DOHH2 (cell line): ENCODE measurements at regions not wholly inside any gene's neighbourhood (a gene's known extent, or its start where the extent isn't known, plus 50 kb on each side); places are given as distances from the start of the nearest gene placed in this dataset.

Experiments
- H3F3A ChIP-seq: fragments of 200-600 bp; sonication (generic), shearing (Covaris generic); 2 replicates; pipeline ENCODE4 v1.6.0; 2016; ENCODE audit warnings: antibody characterized with exemption, mild to moderate bottlenecking; ENCODE audit not compliant: control insufficient read depth, insufficient read depth
- H3K27ac ChIP-seq: fragments of 200-600 bp; sonication (generic); 2 replicates; pipeline ENCODE4 v1.5.1; 2014; ENCODE audit warnings: low read depth, mild to moderate bottlenecking, low read length, moderate library complexity
- H3K27me3 ChIP-seq: fragments of 200-600 bp; sonication (generic); 2 replicates; pipeline ENCODE4 v1.6.1; 2014; ENCODE audit warnings: mild to moderate bottlenecking, low read length, mixed read lengths; ENCODE audit not compliant: control insufficient read depth
- H3K36me3 ChIP-seq: fragments of 200-600 bp; sonication (generic); 2 replicates; pipeline ENCODE4 v1.6.1; 2014; ENCODE audit warnings: mild to moderate bottlenecking, low read length, moderate library complexity, mixed read lengths; ENCODE audit not compliant: control insufficient read depth
- H3K4me1 ChIP-seq: fragments of 200-600 bp; sonication (generic); 2 replicates; pipeline ENCODE4 v1.6.1; 2014; ENCODE audit warnings: mild to moderate bottlenecking, low read length, mixed read lengths; ENCODE audit not compliant: control insufficient read depth
- H3K4me2 ChIP-seq: fragments of 200-600 bp; sonication (generic); 2 replicates; pipeline ENCODE4 v1.6.0; 2014; ENCODE audit warnings: mild to moderate bottlenecking, low read length, moderate library complexity
- H3K4me3 ChIP-seq: fragments of 200-600 bp; sonication (generic); 2 replicates; pipeline ENCODE4 v1.5.1; 2014; ENCODE audit warnings: mild to moderate bottlenecking, low read length, mixed read lengths
- H3K79me2 ChIP-seq: fragments of 200-600 bp; sonication (generic); 2 replicates; pipeline ENCODE4 v1.6.1; 2014; ENCODE audit warnings: mild to moderate bottlenecking, low read length, mixed read lengths; ENCODE audit not compliant: control insufficient read depth
- H3K9me2 ChIP-seq: fragments of 200-600 bp; sonication (generic); replicated peaks from 2 replicates; pipeline ENCODE4 v1.6.1; 2014; ENCODE audit warnings: mild to moderate bottlenecking, low read length, mixed read lengths; ENCODE audit not compliant: control insufficient read depth
- H3K9me3 ChIP-seq: fragments of 200-600 bp; sonication (generic); 2 replicates; pipeline ENCODE4 v1.6.1; 2014; ENCODE audit warnings: antibody characterized with exemption, low read length, mixed read lengths; ENCODE audit not compliant: control insufficient read depth, insufficient read depth
- H4K20me1 ChIP-seq: fragments of 200-600 bp; sonication (generic); 2 replicates; pipeline ENCODE4 v1.6.0; 2014; ENCODE audit warnings: low read depth, mild to moderate bottlenecking, antibody characterized with exemption, low read length, moderate library complexity; ENCODE audit not compliant: control insufficient read depth, insufficient read depth
- CTCF ChIP-seq: fragments of 200-600 bp; sonication (generic); IDR thresholded peaks from one replicate; pipeline ENCODE4 v1.5.1; 2014; ENCODE audit warnings: antibody characterized with exemption, mild to moderate bottlenecking, low read depth, low read length; ENCODE audit not compliant: poor library complexity, severe bottlenecking
- EZH2phosphoT487 ChIP-seq: fragments of 200-600 bp; sonication (generic); IDR thresholded peaks from 2 replicates; pipeline ENCODE4 v1.6.1; 2017; ENCODE audit warnings: borderline replicate concordance, mild to moderate bottlenecking, antibody characterized with exemption, low read length, moderate library complexity, mixed read lengths

- H3F3A ChIP-seq = no peaks in the 10 kb centered on the region
- H3K27ac ChIP-seq = no peak overlapping the region
- no peak overlapping the region for H3K4me2 ChIP-seq
- no peaks in the 10 kb centered on the region for H4K20me1 ChIP-seq
- H3K36me3 ChIP-seq = no peaks in the 10 kb centered on the region
- no peaks in the 10 kb centered on the region for H3K27me3 ChIP-seq
- no peaks in the 10 kb centered on the region for H3K79me2 ChIP-seq
- H3K9me2 ChIP-seq = no peaks in the 10 kb centered on the region
- no peak for TF ChIP-seq EZH2phosphoT487
- no peak for TF ChIP-seq CTCF
- H3K4me3 ChIP-seq = no peak overlapping the region
- H3K9me3 ChIP-seq = no peaks in the 10 kb centered on the region
- no peaks in the 10 kb centered on the region for H3K4me1 ChIP-seq
Measured at GRCh38 chr7:81491573-81491972, 278.3 kb downstream of the HGF start.

GRCh38 chr7:81488210-81488609, 281.6 kb downstream of the HGF start:
- Histone ChIP-seq H3K27me3 (no peaks in the 10 kb centered on the region), H3K79me2 (no peaks in the 10 kb centered on the region), H3F3A (no peaks in the 10 kb centered on the region), H3K27ac (no peak overlapping the region), H3K9me2 (no peaks in the 10 kb centered on the region), H3K4me3 (no peak overlapping the region), H3K36me3 (no peaks in the 10 kb centered on the region), H3K4me2 (no peak overlapping the region), H3K4me1 (no peaks in the 10 kb centered on the region), H4K20me1 (no peaks in the 10 kb centered on the region), H3K9me3 (no peaks in the 10 kb centered on the region)
- TF ChIP-seq EZH2phosphoT487 (no peak), CTCF (no peak)

- no peak for TF ChIP-seq EZH2phosphoT487
- TF ChIP-seq CTCF = no peak
- H3K27ac ChIP-seq = no peak overlapping the region
- H3F3A ChIP-seq = no peaks in the 10 kb centered on the region
- H3K36me3 ChIP-seq = no peaks in the 10 kb centered on the region
- no peaks in the 10 kb centered on the region for H4K20me1 ChIP-seq
- H3K27me3 ChIP-seq = no peaks in the 10 kb centered on the region
- no peaks in the 10 kb centered on the region for H3K79me2 ChIP-seq
- no peak overlapping the region for H3K4me2 ChIP-seq
- no peaks in the 10 kb centered on the region for H3K9me3 ChIP-seq
- H3K4me3 ChIP-seq = no peak overlapping the region
- no peaks in the 10 kb centered on the region for H3K9me2 ChIP-seq
- no peaks in the 10 kb centered on the region for H3K4me1 ChIP-seq
Measured at GRCh38 chr7:81487516-81487915, 282.3 kb downstream of the HGF start.

GRCh38 chr7:81484261-81484660, 285.6 kb downstream of the HGF start:
- TF ChIP-seq CTCF (no peak), EZH2phosphoT487 (no peak)
- Histone ChIP-seq H3K27ac (no peak overlapping the region), H3K9me2 (no peaks in the 10 kb centered on the region)

More at GRCh38 chr7:81484261-81484660, 285.6 kb downstream of the HGF start:
- H3K27me3 ChIP-seq = no peaks in the 10 kb centered on the region
- H4K20me1 ChIP-seq = no peaks in the 10 kb centered on the region
- H3K79me2 ChIP-seq = no peaks in the 10 kb centered on the region
- H3K4me1 ChIP-seq = no peaks in the 10 kb centered on the region
- H3K4me3 ChIP-seq = no peak overlapping the region
- no peak overlapping the region for H3K4me2 ChIP-seq
- H3K36me3 ChIP-seq = no peaks in the 10 kb centered on the region
- no peaks in the 10 kb centered on the region for H3F3A ChIP-seq
- no peaks in the 10 kb centered on the region for H3K9me3 ChIP-seq
